Suppressor macrophage treated with lipopolysaccharide for 1 hour (primary cell): ENCODE measurements at regions not wholly inside any gene's neighbourhood (a gene's known extent, or its start where the extent isn't known, plus 50 kb on each side); places are given as distances from the start of the nearest gene placed in this dataset.

Source experiments
- DNase-seq, 3 donors: peaks; one replicate each; pipeline ENCODE4 v3.0.0-alpha.2; 2020 to 2022

- DNase-seq, result no peak
Observed at GRCh38 chr10:131760416-131761166, 140.2 kb upstream of the PPP2R2D start.

GRCh38 chr10:131762789-131763696, 137.8 kb upstream of the PPP2R2D start:
- no peak for DNase-seq

GRCh38 chr10:131764929-131765328, 135.9 kb upstream of the PPP2R2D start:
- DNase-seq, result no peak

GRCh38 chr10:131766096-131766495, 134.7 kb upstream of the PPP2R2D start:
- DNase-seq, result no peak

GRCh38 chr10:131767716-131768115, 133.1 kb upstream of the PPP2R2D start:
- no peak for DNase-seq

- DNase-seq, result no peak
Observed at GRCh38 chr10:131769571-131770410, 131.0 kb upstream of the PPP2R2D start.

- DNase-seq, result no peak
Observed at GRCh38 chr10:131770946-131771633, 129.7 kb upstream of the PPP2R2D start.

- DNase-seq, result no peak
Observed at GRCh38 chr10:131771634-131772358, 129.0 kb upstream of the PPP2R2D start.

GRCh38 chr10:131772441-131772840, 128.4 kb upstream of the PPP2R2D start:
- DNase-seq, result no peak

GRCh38 chr10:131773370-131774343, 127.2 kb upstream of the PPP2R2D start:
- DNase-seq, result no peak

GRCh38 chr10:131774681-131775085, 126.1 kb upstream of the PPP2R2D start:
- DNase-seq, result no peak

- no peak for DNase-seq
Observed at GRCh38 chr10:131775433-131775832, 125.4 kb upstream of the PPP2R2D start.

GRCh38 chr10:131775833-131776232, 125.0 kb upstream of the PPP2R2D start:
- DNase-seq, result no peak

GRCh38 chr10:131776496-131776895, 124.3 kb upstream of the PPP2R2D start:
- DNase-seq, result no peak

GRCh38 chr10:131777162-131777561, 123.6 kb upstream of the PPP2R2D start:
- no peak for DNase-seq

- DNase-seq, result no peak
Observed at GRCh38 chr10:131777921-131778320, 122.9 kb upstream of the PPP2R2D start.

- no peak for DNase-seq
Observed at GRCh38 chr10:131778385-131778784, 122.4 kb upstream of the PPP2R2D start.

- no peak for DNase-seq
Observed at GRCh38 chr10:131778842-131779241, 122.0 kb upstream of the PPP2R2D start.

GRCh38 chr10:131779661-131780394, 121.0 kb upstream of the PPP2R2D start:
- DNase-seq, result no peak

GRCh38 chr10:131781076-131781475, 119.7 kb upstream of the PPP2R2D start:
- no peak for DNase-seq
